ENCODE measurements at regions not wholly inside any gene's neighbourhood (a gene's known extent, or its start where the extent isn't known, plus 50 kb on each side); places are given as distances from the start of the nearest gene placed in this dataset.
"Not testable (repeated sequence)": the region's sequence is repeated elsewhere in the genome, so short reads cannot be mapped to it uniquely, and the experiment has no call there.

DNA sequence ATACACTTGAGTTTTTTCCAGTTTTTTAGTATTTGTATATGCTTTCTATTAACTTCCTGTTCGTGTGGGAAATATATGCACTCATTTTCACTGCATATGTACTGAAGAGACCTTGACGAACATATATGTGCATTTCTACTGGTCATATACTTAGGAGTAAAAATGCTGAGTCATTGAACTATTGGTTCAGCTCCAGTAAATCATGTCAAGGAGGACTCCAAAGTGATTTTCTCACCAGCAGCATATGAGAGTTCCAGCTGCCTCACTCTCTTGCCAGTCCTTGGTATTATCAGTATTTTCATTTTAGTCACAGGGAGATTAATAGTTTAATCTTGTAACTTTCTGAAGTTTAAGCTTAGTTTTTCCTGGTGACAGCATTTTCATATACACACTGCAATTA lies 2750.2 kb downstream of the ARAP2 start:
- Histone ChIP-seq H3K4me2 (ENCODE audit: low read length) (no peak overlapping the region), H3K27ac (ENCODE audit: low read length) (no peak overlapping the region), H3K4me1 (ENCODE audit: insufficient read depth, low read length) (no peaks in the 10 kb centered on the region), H3K27me3 (ENCODE audit: low read length) (no peaks in the 10 kb centered on the region), H3K4me3 (ENCODE audit: low read length) (no peak overlapping the region), H2AFZ (ENCODE audit: low read length) (0 out of 2 replicates have a peak overlapping the region, but pooled peaks have one; percentile 13), H3K9ac (ENCODE audit: low read length) (no peak overlapping the region), H3F3A (ENCODE audit: low read length, unreplicated experiment) (no peaks in the 10 kb centered on the region), H3K9me2 (replicated peaks; ENCODE audit: low read length) (no peaks in the 10 kb centered on the region), H3K36me3 (ENCODE audit: low read depth, low read length) (no peaks in the 10 kb centered on the region), H3K79me2 (ENCODE audit: low read length) (no peaks in the 10 kb centered on the region), H3K9me3 (ENCODE audit: low read length) (no peaks in the 10 kb centered on the region), H4K20me1 (ENCODE audit: low read length) (no peaks in the 10 kb centered on the region)
- CTCF ChIA-PET: no interaction called here
- POLR2A ChIA-PET (ENCODE audit: unreplicated experiment): interaction anchor here (0.6 kb wide), 1 partner anchor 32 kb away, joined by 3 read pairs; no protein-coding TSS in a partner anchor
- no TSS peak for BruUV-seq (replicated peaks)
- ATAC-seq (no peak), DNase-seq (peak; percentile 10)
- intact Hi-C loops (cut with micrococcal nuclease): no loop called here
- no peak for TF ChIP-seq EZH2phosphoT487 (IDR thresholded peaks at IDR 0.05; ENCODE audit: borderline replicate concordance, low read length)
- TF ChIP-seq EZH2 (IDR thresholded peaks at IDR 0.05; ENCODE audit: low read length, unreplicated experiment): no peak
- TF ChIP-seq, protein P1, sequence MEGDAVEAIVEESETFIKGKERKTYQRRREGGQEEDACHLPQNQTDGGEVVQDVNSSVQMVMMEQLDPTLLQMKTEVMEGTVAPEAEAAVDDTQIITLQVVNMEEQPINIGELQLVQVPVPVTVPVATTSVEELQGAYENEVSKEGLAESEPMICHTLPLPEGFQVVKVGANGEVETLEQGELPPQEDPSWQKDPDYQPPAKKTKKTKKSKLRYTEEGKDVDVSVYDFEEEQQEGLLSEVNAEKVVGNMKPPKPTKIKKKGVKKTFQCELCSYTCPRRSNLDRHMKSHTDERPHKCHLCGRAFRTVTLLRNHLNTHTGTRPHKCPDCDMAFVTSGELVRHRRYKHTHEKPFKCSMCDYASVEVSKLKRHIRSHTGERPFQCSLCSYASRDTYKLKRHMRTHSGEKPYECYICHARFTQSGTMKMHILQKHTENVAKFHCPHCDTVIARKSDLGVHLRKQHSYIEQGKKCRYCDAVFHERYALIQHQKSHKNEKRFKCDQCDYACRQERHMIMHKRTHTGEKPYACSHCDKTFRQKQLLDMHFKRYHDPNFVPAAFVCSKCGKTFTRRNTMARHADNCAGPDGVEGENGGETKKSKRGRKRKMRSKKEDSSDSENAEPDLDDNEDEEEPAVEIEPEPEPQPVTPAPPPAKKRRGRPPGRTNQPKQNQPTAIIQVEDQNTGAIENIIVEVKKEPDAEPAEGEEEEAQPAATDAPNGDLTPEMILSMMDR (conservative IDR thresholded peaks at IDR 0.05; ENCODE audit: low read depth, low read length): no peak

DNA sequence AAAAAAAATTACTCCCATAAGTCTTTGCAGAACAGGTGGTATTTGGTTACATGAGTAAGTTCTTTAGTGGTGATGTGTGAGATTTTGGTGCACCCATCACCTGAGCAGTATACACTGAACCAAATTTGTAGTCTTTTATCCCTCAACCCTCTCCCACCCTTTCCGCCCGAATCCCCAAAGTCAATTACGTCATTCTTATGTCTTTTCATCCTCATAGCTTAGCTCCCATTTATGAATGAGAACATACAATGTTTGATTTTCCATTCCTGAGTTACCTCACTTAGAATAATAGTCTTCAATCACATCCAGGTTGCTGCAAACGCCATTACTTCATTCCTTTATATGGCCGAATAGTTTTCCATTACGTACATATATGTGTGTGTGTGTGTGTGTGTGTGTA lies 2742.7 kb downstream of the ARAP2 start:
- CTCF ChIA-PET; H3K4me3 ChIP-seq (ENCODE audit: low read length); H4K20me1 ChIP-seq (ENCODE audit: low read length); H3K9ac ChIP-seq (ENCODE audit: low read length); BruUV-seq (replicated peaks); H3K9me3 ChIP-seq (ENCODE audit: low read length); H2AFZ ChIP-seq (ENCODE audit: low read length); H3K4me1 ChIP-seq (ENCODE audit: insufficient read depth, low read length); H3F3A ChIP-seq (ENCODE audit: low read length, unreplicated experiment); POLR2A ChIA-PET (ENCODE audit: unreplicated experiment); H3K9me2 ChIP-seq (replicated peaks; ENCODE audit: low read length); H3K27ac ChIP-seq (ENCODE audit: low read length); H3K4me2 ChIP-seq (ENCODE audit: low read length); ATAC-seq; H3K27me3 ChIP-seq (ENCODE audit: low read length); intact Hi-C loops (cut with micrococcal nuclease); H3K36me3 ChIP-seq (ENCODE audit: low read depth, low read length); H3K79me2 ChIP-seq (ENCODE audit: low read length); DNase-seq: not testable (repeated sequence)

DNA sequence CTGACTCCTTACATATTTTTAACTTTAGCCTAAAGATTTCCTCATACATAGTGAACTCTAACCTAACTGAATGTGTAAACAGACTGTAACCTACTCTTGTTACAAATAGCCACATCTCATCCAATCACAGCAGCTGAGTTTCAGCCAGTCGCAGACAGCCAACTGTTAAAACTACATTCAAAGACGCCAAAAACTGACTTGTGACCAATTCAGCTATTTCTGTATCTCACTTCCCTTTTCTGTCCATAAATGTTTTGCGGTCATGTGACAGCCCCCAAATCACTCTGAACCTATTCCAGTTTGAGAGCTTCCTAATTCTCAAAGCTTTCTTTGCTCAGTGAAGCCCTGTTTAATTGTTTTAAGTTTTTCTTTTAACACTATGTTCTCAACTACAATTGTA lies 2731.9 kb downstream of the ARAP2 start:
- Histone ChIP-seq H3K36me3 (ENCODE audit: low read depth, low read length) (no peaks in the 10 kb centered on the region), H3K27ac (ENCODE audit: low read length) (no peak overlapping the region), H3K27me3 (ENCODE audit: low read length) (no peaks in the 10 kb centered on the region), H4K20me1 (ENCODE audit: low read length) (no peaks in the 10 kb centered on the region), H3K4me3 (ENCODE audit: low read length) (no peak overlapping the region), H3K9me3 (ENCODE audit: low read length) (no peaks in the 10 kb centered on the region), H3K79me2 (ENCODE audit: low read length) (no peaks in the 10 kb centered on the region), H3K4me2 (ENCODE audit: low read length) (no peak overlapping the region), H2AFZ (ENCODE audit: low read length) (no peak overlapping the region), H3K9ac (ENCODE audit: low read length) (no peak overlapping the region), H3K4me1 (ENCODE audit: insufficient read depth, low read length) (no peaks in the 10 kb centered on the region), H3K9me2 (replicated peaks; ENCODE audit: low read length) (no peaks in the 10 kb centered on the region), H3F3A (ENCODE audit: low read length, unreplicated experiment) (no peaks in the 10 kb centered on the region)
- CTCF ChIA-PET: no interaction called here
- ATAC-seq: no peak
- DNase-seq: no peak
- intact Hi-C loops (cut with micrococcal nuclease): no loop called here
- TF ChIP-seq EZH2 (IDR thresholded peaks at IDR 0.05; ENCODE audit: low read length, unreplicated experiment) (no peak), EZH2phosphoT487 (IDR thresholded peaks at IDR 0.05; ENCODE audit: borderline replicate concordance, low read length) (no peak)
- TF ChIP-seq, protein P1 (conservative IDR thresholded peaks at IDR 0.05; ENCODE audit: low read depth, low read length): no peak
- BruUV-seq (replicated peaks): no TSS peak
- POLR2A ChIA-PET (ENCODE audit: unreplicated experiment): no interaction called here
